ENCODE measurements at regions not wholly inside any gene's neighbourhood (a gene's known extent, or its start where the extent isn't known, plus 50 kb on each side); places are given as distances from the start of the nearest gene placed in this dataset.
A peak's percentile ranks its signal among the peaks of the same experiment; 100 is the strongest.

- DNase-seq: no peak
- Histone ChIP-seq H3K9me3 (ENCODE audit: control insufficient read depth, low read depth, low read length) (peaks cover under 1% of the 10 kb centered on the region), H3K4me1 (ENCODE audit: control insufficient read depth, insufficient read depth, low read length) (no peaks in the 10 kb centered on the region), H3K36me3 (ENCODE audit: control insufficient read depth, insufficient read depth, low read length) (no peaks in the 10 kb centered on the region), H3K27ac (ENCODE audit: low read length) (no peak overlapping the region), H3K27me3 (ENCODE audit: control insufficient read depth, insufficient read depth, low read length) (no peaks in the 10 kb centered on the region), H3K4me3 (ENCODE audit: low read length) (no peak overlapping the region)
- no CpG with 5 or more reads among the region's 3 CpGs for WGBS (ENCODE audit: insufficient coverage, low lambda C conversion rate)
Measured at GRCh38 chr4:79087071-79087470, 147.8 kb upstream of the PAQR3 start.

GRCh38 chr4:79083406-79084010, 144.3 kb upstream of the PAQR3 start:
- no peaks in the 10 kb centered on the region for H3K4me1 ChIP-seq (ENCODE audit: control insufficient read depth, insufficient read depth, low read length)
- H3K9me3 ChIP-seq (ENCODE audit: control insufficient read depth, low read depth, low read length): peaks cover 2% of the 10 kb centered on the region
- H3K4me3 ChIP-seq (ENCODE audit: low read length): no peak overlapping the region
- DNase-seq: peak in 1 of 2 donors; percentile 4
- 40% methylated on average over 1 of the region's 2 CpGs for WGBS (ENCODE audit: insufficient coverage, low lambda C conversion rate)
- no peaks in the 10 kb centered on the region for H3K36me3 ChIP-seq (ENCODE audit: control insufficient read depth, insufficient read depth, low read length)
- no peaks in the 10 kb centered on the region for H3K27me3 ChIP-seq (ENCODE audit: control insufficient read depth, insufficient read depth, low read length)
- no peak overlapping the region for H3K27ac ChIP-seq (ENCODE audit: low read length)

- Histone ChIP-seq H3K36me3 (ENCODE audit: control insufficient read depth, insufficient read depth, low read length) (no peaks in the 10 kb centered on the region), H3K9me3 (ENCODE audit: control insufficient read depth, low read depth, low read length) (peaks cover 2% of the 10 kb centered on the region), H3K4me3 (ENCODE audit: low read length) (no peak overlapping the region), H3K27me3 (ENCODE audit: control insufficient read depth, insufficient read depth, low read length) (no peaks in the 10 kb centered on the region), H3K27ac (ENCODE audit: low read length) (no peak overlapping the region), H3K4me1 (ENCODE audit: control insufficient read depth, insufficient read depth, low read length) (no peaks in the 10 kb centered on the region)
- no peak for DNase-seq
- WGBS (ENCODE audit: insufficient coverage, low lambda C conversion rate): 80% methylated on average over 1 of the region's 6 CpGs
Measured at GRCh38 chr4:79082997-79083396, 143.8 kb upstream of the PAQR3 start.

GRCh38 chr4:79081973-79082372, 142.7 kb upstream of the PAQR3 start:
- no peak overlapping the region for H3K4me3 ChIP-seq (ENCODE audit: low read length)
- DNase-seq: no peak
- H3K9me3 ChIP-seq (ENCODE audit: control insufficient read depth, low read depth, low read length): peaks cover 2% of the 10 kb centered on the region
- H3K36me3 ChIP-seq (ENCODE audit: control insufficient read depth, insufficient read depth, low read length): no peaks in the 10 kb centered on the region
- H3K27ac ChIP-seq (ENCODE audit: low read length): no peak overlapping the region
- WGBS (ENCODE audit: insufficient coverage, low lambda C conversion rate): no CpG with 5 or more reads among the region's 1 CpG
- H3K4me1 ChIP-seq (ENCODE audit: control insufficient read depth, insufficient read depth, low read length): no peaks in the 10 kb centered on the region
- no peaks in the 10 kb centered on the region for H3K27me3 ChIP-seq (ENCODE audit: control insufficient read depth, insufficient read depth, low read length)

- Histone ChIP-seq H3K4me1 (ENCODE audit: control insufficient read depth, insufficient read depth, low read length) (no peaks in the 10 kb centered on the region), H3K9me3 (ENCODE audit: control insufficient read depth, low read depth, low read length) (peaks cover 2% of the 10 kb centered on the region), H3K27ac (ENCODE audit: low read length) (no peak overlapping the region), H3K27me3 (ENCODE audit: control insufficient read depth, insufficient read depth, low read length) (no peaks in the 10 kb centered on the region), H3K4me3 (ENCODE audit: low read length) (no peak overlapping the region), H3K36me3 (ENCODE audit: control insufficient read depth, insufficient read depth, low read length) (no peaks in the 10 kb centered on the region)
- WGBS (ENCODE audit: insufficient coverage, low lambda C conversion rate): no CpG with 5 or more reads among the region's 1 CpG
- no peak for DNase-seq
Measured at GRCh38 chr4:79078339-79078738, 139.1 kb upstream of the PAQR3 start.

- H3K4me1 ChIP-seq (ENCODE audit: control insufficient read depth, insufficient read depth, low read length): no peaks in the 10 kb centered on the region
- no peaks in the 10 kb centered on the region for H3K36me3 ChIP-seq (ENCODE audit: control insufficient read depth, insufficient read depth, low read length)
- H3K27me3 ChIP-seq (ENCODE audit: control insufficient read depth, insufficient read depth, low read length): no peaks in the 10 kb centered on the region
- H3K9me3 ChIP-seq (ENCODE audit: control insufficient read depth, low read depth, low read length): no peaks in the 10 kb centered on the region
- no peak overlapping the region for H3K4me3 ChIP-seq (ENCODE audit: low read length)
- WGBS (ENCODE audit: insufficient coverage, low lambda C conversion rate): no CpG with 5 or more reads among the region's 1 CpG
- H3K27ac ChIP-seq (ENCODE audit: low read length): no peak overlapping the region
- no peak for DNase-seq
Measured at GRCh38 chr4:79074040-79074439, 134.8 kb upstream of the PAQR3 start.

GRCh38 chr4:79073471-79073870, 134.2 kb upstream of the PAQR3 start:
- H3K36me3 ChIP-seq (ENCODE audit: control insufficient read depth, insufficient read depth, low read length): no peaks in the 10 kb centered on the region
- no peak for DNase-seq
- WGBS (ENCODE audit: insufficient coverage, low lambda C conversion rate): no CpG with 5 or more reads among the region's 1 CpG
- no peaks in the 10 kb centered on the region for H3K27me3 ChIP-seq (ENCODE audit: control insufficient read depth, insufficient read depth, low read length)
- H3K9me3 ChIP-seq (ENCODE audit: control insufficient read depth, low read depth, low read length): no peaks in the 10 kb centered on the region
- no peaks in the 10 kb centered on the region for H3K4me1 ChIP-seq (ENCODE audit: control insufficient read depth, insufficient read depth, low read length)
- no peak overlapping the region for H3K4me3 ChIP-seq (ENCODE audit: low read length)
- no peak overlapping the region for H3K27ac ChIP-seq (ENCODE audit: low read length)

- no peaks in the 10 kb centered on the region for H3K27me3 ChIP-seq (ENCODE audit: control insufficient read depth, insufficient read depth, low read length)
- no peaks in the 10 kb centered on the region for H3K4me1 ChIP-seq (ENCODE audit: control insufficient read depth, insufficient read depth, low read length)
- WGBS (ENCODE audit: insufficient coverage, low lambda C conversion rate): 20% methylated on average over 1 of the region's 1 CpG
- no peaks in the 10 kb centered on the region for H3K36me3 ChIP-seq (ENCODE audit: control insufficient read depth, insufficient read depth, low read length)
- no peak overlapping the region for H3K27ac ChIP-seq (ENCODE audit: low read length)
- DNase-seq: no peak
- H3K4me3 ChIP-seq (ENCODE audit: low read length): no peak overlapping the region
- H3K9me3 ChIP-seq (ENCODE audit: control insufficient read depth, low read depth, low read length): no peaks in the 10 kb centered on the region
Measured at GRCh38 chr4:79065262-79065661, 126.0 kb upstream of the PAQR3 start.

- Histone ChIP-seq H3K4me1 (ENCODE audit: control insufficient read depth, insufficient read depth, low read length) (no peaks in the 10 kb centered on the region), H3K27me3 (ENCODE audit: control insufficient read depth, insufficient read depth, low read length) (no peaks in the 10 kb centered on the region), H3K4me3 (ENCODE audit: low read length) (no peak overlapping the region), H3K27ac (ENCODE audit: low read length) (no peak overlapping the region), H3K9me3 (ENCODE audit: control insufficient read depth, low read depth, low read length) (no peaks in the 10 kb centered on the region), H3K36me3 (ENCODE audit: control insufficient read depth, insufficient read depth, low read length) (no peaks in the 10 kb centered on the region)
- WGBS (ENCODE audit: insufficient coverage, low lambda C conversion rate): no CpG with 5 or more reads among the region's 3 CpGs
- no peak for DNase-seq
Measured at GRCh38 chr4:79064806-79065205, 125.6 kb upstream of the PAQR3 start.

- DNase-seq: no peak
Measured at GRCh38 chr4:79059631-79060399, 120.6 kb upstream of the PAQR3 start.

GRCh38 chr4:79057772-79058171, 118.5 kb upstream of the PAQR3 start:
- Histone ChIP-seq H3K4me3 (ENCODE audit: low read length) (no peak overlapping the region), H3K27ac (ENCODE audit: low read length) (no peak overlapping the region), H3K9me3 (ENCODE audit: control insufficient read depth, low read depth, low read length) (no peaks in the 10 kb centered on the region), H3K36me3 (ENCODE audit: control insufficient read depth, insufficient read depth, low read length) (no peaks in the 10 kb centered on the region), H3K4me1 (ENCODE audit: control insufficient read depth, insufficient read depth, low read length) (no peaks in the 10 kb centered on the region), H3K27me3 (ENCODE audit: control insufficient read depth, insufficient read depth, low read length) (no peaks in the 10 kb centered on the region)
- DNase-seq: no peak
- no CpG with 5 or more reads among the region's 2 CpGs for WGBS (ENCODE audit: insufficient coverage, low lambda C conversion rate)

More at GRCh38 chr4:79059631-79060399, 120.6 kb upstream of the PAQR3 start:
- H3K4me3 ChIP-seq (ENCODE audit: low read length): no peak overlapping the region
- no CpG with 5 or more reads among the region's 4 CpGs for WGBS (ENCODE audit: insufficient coverage, low lambda C conversion rate)
- H3K27ac ChIP-seq (ENCODE audit: low read length): no peak overlapping the region
- no peaks in the 10 kb centered on the region for H3K27me3 ChIP-seq (ENCODE audit: control insufficient read depth, insufficient read depth, low read length)
- H3K4me1 ChIP-seq (ENCODE audit: control insufficient read depth, insufficient read depth, low read length): no peaks in the 10 kb centered on the region
- no peaks in the 10 kb centered on the region for H3K36me3 ChIP-seq (ENCODE audit: control insufficient read depth, insufficient read depth, low read length)
- H3K9me3 ChIP-seq (ENCODE audit: control insufficient read depth, low read depth, low read length): no peaks in the 10 kb centered on the region

Measured in large intestine (tissue), 3 donors.